ENCODE measurements at regions not wholly inside any gene's neighbourhood (a gene's known extent, or its start where the extent isn't known, plus 50 kb on each side); places are given as distances from the start of the nearest gene placed in this dataset.

- in situ Hi-C loops (cut with HindIII; ENCODE audit: low sequenced_read_pairs) = no loop called here
Observed at GRCh38 chr2:128467321-128467969, 148.8 kb upstream of the HS6ST1 start.

DNA sequence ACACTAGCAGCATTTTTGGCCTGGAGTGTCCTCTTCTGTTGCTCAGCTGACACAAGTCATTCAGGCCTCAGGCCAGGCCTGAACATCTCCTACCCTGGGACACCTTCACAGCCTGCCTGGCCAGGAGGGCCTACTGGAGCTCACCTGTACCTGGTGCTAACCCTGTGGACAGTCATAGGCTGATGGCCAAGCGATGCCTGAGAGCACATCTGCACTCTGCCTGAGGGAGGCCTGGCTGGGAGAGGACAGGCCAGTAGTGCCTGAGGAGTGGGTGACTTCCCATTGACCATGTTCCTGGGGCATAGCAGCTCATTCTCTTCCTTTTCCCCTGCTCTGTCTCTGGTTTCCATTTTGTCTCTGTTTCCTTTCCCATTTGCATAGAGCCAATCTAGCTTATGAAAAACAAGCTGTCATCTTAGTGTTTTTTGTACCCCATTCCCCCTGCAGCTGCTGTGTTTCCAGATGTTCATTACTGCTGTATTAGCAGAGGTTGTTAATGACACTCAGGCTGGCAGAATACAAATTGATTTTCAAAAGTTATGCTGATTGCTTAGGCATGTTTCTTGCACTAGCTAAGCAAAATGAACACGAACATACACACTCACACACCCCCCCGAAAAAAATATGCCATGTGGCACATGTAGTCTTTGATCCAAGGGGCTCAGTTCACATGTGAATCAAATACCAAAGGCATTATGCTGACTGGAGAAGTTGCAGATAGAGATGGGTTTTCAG is 149.7 kb upstream of the HS6ST1 start:
- in situ Hi-C loops (cut with HindIII; ENCODE audit: low sequenced_read_pairs) = no loop called here

DNA sequence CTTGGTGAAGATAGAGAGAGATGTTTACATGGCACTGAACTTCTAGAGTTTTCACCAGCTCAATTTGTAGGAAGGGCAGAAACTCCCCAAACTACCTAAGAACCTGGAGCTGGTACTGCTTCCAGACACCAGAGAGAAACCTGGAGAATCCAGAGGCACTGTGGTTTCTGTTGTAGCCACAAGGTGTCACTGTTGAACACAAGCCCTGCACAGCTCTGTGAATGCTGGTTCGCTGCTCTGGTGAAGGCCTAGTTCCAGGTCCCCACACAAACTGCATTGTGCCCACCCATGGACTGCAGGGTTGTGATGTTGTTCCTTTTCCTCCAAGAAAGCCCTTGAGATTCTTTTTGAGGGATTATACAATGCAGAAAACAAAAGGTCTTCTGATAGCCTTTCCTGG is 150.5 kb upstream of the HS6ST1 start:
- in situ Hi-C loops (cut with HindIII; ENCODE audit: low sequenced_read_pairs) = no loop called here

GRCh38 chr2:128469875-128470274 is 151.2 kb upstream of the HS6ST1 start:
- in situ Hi-C loops (cut with HindIII; ENCODE audit: low sequenced_read_pairs) = no loop called here

GRCh38 chr2:128472789-128473174 is 154.1 kb upstream of the HS6ST1 start:
- in situ Hi-C loops (cut with HindIII; ENCODE audit: low sequenced_read_pairs) = no loop called here

DNA sequence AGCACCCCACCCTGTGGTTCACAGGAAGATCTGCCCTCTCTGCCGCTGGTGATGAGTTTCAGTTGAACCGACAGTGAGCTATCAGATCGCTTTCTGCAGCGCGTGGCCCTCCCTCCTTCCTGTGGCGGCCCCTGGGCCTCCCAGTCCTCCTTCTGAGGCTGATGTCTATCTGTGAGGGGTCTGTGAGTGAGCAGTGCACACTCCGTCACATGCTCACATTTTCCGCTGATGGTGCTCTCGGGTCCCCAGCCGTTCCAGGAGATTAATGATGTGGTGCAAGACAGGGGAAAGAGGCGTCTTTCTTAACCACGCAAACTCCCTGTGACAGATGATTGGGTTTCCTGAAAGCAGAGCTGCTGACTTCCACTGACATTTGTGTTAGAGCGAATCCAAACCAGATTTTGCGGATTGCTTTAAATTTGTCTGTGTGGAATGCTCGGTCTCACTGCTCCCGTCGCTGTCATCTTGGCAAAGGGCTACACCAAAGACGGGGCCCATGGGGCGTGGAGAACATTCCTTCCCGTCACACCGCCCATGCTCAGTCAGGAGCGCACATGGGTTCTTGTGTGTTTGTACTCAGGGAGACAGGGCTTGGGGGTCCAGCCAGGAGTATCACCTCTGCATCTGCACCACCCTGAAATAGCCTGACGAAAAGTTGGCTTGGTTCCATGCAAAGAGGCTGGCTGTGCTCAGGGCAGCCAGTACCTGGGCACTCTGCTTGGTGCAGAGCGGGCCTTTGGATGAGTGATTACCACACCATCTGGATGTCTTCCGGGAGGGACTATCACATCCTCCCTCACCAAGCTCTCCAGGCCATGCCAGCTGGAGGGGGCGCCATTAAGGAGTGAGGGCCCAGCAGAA is 154.7 kb upstream of the HS6ST1 start:
- in situ Hi-C loops (cut with HindIII; ENCODE audit: low sequenced_read_pairs) = no loop called here

GRCh38 chr2:128474036-128474955 is 155.6 kb upstream of the HS6ST1 start:
- in situ Hi-C loops (cut with HindIII; ENCODE audit: low sequenced_read_pairs) = no loop called here

DNA sequence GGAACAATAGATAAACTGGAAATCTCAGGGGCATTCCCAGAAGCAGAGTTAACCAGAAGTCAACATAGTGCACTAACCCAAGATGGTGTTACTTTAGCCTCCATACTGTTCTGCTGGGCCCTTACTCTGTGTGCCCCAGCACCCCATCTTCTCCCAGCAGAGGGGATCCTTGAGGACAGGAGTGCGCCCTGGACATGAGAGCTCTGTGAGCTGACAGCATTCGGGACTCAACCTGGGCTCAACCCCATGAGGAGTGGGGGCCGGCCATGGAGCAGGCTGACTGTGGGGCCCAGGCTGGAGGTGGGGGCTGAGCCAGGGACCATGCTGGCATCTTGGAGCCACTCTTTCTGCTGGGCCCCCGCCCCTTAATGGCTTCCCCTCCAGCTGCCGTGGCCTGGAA is 156.3 kb upstream of the HS6ST1 start:
- in situ Hi-C loops (cut with HindIII; ENCODE audit: low sequenced_read_pairs) = no loop called here

GRCh38 chr2:128475427-128476211 is 157.0 kb upstream of the HS6ST1 start:
- in situ Hi-C loops (cut with HindIII; ENCODE audit: low sequenced_read_pairs) = no loop called here

GRCh38 chr2:128477026-128477820 is 158.6 kb upstream of the HS6ST1 start:
- in situ Hi-C loops (cut with HindIII; ENCODE audit: low sequenced_read_pairs) = no loop called here

GRCh38 chr2:128477891-128478290 is 159.2 kb upstream of the HS6ST1 start:
- in situ Hi-C loops (cut with HindIII; ENCODE audit: low sequenced_read_pairs) = no loop called here

DNA sequence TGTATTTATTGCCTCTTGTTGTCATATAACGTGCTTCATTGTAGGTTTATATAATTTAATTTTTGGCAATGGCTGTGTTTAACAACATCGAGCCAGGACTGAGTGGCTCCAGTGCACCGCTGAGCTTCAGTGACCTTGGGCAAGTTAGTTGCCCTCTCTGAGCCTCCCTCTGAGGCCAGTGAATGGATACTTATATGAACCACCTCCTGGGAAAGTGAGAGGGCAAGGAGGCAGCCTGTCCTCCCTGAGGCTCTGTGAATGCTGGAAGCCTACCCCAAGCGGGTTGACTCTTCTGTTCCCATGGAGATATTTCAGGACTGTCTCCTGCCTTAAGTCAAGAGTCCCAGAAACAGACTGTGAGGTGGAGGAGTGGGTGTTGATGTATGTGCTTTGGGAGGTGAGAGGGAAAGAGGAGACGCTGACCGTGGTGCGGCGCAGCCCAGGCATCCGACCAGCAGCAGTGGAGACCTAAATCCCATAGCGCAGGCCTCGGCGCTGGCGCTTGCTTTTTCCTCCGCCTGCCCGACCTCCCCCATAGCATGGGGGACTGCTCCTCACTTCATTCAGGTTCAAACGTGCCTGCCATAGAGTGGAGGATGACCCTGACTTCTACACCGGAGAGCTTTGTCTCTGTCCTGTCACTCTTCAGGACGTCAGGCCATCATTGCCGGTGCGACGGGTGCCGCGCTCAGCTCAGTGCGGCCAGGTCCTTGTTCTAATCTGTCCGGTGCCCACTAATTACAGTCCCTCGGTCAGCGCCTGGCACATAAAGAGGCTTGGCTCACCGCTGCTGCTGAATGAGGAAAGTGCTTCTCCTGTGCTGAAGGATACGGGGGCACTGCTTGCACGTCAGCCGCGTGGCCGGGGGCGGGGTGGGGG is 167.3 kb upstream of the HS6ST1 start:
- in situ Hi-C loops (cut with HindIII; ENCODE audit: low sequenced_read_pairs) = no loop called here

GRCh38 chr2:128486640-128487375 is 168.1 kb upstream of the HS6ST1 start:
- in situ Hi-C loops (cut with HindIII; ENCODE audit: low sequenced_read_pairs) = no loop called here

DNA sequence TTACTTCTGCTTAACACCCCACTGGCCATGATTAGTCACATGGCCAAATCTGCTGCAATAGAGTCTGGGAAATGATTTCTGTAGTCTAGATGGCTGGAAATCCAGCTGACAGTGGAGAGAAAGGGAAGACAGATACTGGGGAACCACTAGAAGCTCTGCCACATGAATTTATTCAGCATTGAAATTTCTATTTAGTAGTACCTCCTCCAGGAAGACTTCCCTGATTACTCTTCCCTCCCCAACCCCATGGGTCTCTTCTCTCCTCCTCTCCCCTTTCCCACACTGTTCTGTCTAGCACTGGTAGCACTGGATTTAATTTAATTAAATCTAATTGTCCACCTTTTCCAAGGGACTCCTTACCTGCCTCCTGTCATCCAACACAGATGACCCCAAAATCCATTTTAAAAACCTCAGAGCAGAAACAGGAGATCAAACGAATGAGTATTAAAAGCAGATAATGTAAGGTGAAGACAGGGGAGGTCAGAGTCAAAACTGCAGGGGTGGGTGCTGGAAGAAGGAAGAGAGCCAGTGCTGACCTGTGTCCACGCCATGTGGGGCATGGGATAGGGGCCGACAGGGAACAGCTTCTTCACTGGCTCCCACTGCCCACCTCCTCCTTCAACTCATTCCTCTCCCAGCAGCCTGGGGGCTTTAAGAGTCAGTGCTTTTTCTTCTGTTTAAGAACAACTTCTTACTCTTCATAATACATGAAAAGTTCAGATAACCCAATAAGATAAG is 169.2 kb upstream of the HS6ST1 start:
- in situ Hi-C loops (cut with HindIII; ENCODE audit: low sequenced_read_pairs) = no loop called here

DNA sequence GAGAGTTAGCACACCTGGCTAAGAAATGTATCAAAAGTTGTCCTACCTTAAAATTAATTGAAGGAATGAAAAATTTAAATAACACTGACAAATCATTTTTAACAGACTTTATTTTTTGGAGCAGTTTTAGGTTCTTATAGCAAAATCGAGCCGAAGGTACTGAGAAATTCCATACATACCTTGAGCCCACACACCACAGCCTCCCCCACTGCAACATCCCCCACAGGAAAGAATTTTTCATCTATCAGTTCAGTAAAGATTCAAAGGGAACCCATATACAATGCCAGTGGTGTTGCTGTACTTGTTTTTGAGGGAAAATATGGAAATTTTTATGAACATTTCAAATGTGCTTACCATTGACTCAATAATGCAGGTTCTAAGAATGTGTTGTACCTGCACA is 169.8 kb upstream of the HS6ST1 start:
- in situ Hi-C loops (cut with HindIII; ENCODE audit: low sequenced_read_pairs) = no loop called here

DNA sequence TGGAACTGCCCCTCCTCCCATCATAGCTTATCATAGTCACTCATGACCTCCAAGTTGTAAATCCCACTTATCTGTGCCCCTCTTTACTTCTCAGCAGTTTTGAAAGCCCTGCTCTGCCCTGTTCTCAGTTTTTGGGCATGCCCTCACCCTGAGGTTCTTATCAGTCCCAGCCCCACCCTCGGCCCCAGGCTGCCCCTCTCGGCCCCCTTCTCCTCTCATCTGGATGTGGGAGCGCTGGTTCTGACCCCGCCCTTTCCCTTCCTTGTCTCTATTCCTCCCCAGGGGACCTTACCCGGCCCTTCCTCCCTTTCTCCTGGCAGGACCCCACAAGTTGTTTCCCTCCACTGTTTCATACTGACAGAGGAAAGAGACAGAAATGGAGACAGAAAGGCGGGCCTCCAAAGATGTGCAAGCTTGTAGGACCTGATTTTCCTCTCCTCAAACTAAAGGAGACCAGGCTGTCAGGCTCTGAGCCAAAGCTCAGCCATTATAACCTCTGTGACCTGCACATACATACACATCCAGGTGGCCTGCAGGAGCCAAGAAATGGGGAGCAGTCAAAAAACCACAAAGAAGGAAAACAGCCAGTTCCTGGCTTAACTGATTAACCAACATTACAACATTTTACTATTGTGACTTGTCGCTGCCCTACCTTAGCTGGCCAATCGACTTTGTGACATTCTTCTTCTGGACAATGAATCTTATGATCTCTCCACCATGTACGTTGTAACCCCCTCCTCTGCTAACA is 171.0 kb upstream of the HS6ST1 start:
- in situ Hi-C loops (cut with HindIII; ENCODE audit: low sequenced_read_pairs) = no loop called here
